NCI-H2227 treated with DMSO at 0.1 percent for 48 hours (cell line): ENCODE measurements at regions not wholly inside any gene's neighbourhood (a gene's known extent, or its start where the extent isn't known, plus 50 kb on each side); places are given as distances from the start of the nearest gene placed in this dataset.

Experiments
- DNase-seq: peaks from one replicate; lab custom pipeline; 2025; lab: John Stamatoyannopoulos, UW

DNA sequence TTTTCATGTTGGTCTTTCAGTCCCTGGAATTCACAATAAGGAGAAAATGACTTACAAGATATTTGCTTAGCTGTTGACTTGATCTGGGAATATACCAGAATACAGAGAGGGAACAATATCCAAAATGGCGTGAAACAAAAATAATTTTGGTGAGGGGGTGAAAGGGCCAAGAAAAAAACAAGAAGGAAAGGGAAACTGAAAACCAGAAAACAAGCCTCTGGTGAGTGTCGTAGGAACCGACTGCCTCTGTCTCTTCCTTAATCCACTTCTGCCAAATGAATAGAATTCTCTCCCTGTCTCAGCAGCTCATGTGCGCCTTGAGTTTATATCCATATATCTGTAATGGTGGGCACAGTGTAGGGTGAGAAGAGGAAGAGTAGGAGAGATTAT, 367.6 kb downstream of the ETS1 start:
- DNase-seq, result no peak

DNA sequence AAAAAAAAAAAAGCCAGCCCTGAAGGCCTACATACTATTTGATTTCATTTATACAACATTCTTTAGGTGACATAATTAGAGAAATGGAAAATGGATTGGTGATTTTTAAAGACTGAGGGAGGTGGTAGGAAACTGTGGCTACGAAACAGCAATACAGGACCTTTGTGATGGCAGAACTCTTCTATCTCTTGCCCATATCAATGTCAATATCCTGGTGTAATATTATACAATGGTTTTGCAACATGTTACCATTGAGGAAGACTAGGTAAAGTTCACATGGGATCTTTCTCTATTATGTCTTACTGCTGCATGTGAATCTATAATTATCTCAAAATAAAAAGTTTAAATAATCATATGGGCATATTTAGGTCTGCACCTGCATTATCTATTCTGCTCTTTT, 371.2 kb downstream of the ETS1 start:
- DNase-seq, result no peak

DNA sequence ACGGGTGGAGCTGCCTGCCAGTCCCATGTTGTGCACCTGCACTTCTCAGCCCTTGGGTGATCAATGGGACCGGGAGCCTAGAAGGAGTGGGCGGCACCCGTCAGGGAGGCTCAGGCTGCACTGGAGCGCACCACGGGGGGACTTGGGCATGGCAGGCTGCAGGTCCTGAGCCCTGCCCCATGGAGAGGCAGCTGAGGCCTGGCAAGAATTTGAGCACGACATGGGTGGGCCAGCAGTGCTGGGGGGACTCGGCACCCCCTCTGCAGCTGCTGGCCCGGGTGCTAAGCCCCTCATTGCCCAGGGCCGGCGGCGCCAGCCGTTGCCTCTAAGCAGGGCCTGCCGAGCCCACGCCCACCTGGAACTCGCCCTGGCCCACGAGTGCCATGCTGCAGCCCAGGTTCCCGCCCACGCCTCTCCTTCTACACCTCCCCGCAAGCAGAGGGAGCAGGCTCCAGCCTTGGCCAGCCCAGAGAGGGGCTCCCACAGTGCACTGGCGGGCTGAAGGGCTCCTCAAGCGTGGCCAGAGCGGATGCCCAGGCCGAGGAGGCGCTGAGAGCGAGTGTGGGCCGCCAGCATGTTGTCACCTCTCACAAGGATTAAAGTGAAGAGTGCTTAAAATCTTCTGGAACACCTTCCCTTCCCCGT, 372.0 kb downstream of the ETS1 start:
- no peak for DNase-seq

DNA sequence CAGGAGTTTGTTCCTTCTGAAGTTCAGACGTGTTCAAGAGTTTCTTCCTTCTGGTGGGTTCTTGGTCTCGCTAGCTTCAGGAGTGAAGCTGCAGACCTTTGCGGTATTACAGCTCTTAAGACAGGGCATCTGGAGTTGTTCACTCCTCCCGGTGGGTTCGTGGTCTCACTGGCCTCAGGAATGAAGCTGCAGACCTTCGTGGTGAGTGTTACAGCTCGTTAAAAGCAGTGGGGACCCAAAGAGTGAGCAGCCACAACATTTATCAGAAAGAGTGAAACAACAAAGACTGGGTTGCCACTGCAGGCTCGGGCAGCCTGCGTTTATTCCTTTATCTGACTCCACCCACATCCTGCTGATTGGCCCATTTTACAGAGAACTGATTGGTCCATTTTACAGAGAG, 373.1 kb downstream of the ETS1 start:
- DNase-seq, result no peak

DNA sequence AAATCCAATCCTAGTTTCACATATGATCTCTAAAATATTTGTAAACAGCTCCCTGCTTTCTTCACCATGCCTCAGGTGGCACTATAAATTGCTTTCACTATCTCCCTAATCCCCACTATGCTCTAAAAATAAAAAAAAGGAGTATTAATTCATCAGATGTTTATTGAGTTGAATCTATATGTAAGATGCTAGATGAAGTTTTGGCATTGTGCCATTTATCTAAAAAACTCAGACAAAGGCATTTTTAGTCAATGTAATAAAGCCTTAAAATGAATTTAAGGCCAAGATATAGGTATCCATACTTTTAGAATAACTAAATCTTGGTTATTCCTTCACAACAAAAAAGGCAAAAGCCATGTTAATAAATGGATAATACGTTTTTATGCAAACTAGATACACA, 373.9 kb downstream of the ETS1 start:
- DNase-seq, result no peak

DNA sequence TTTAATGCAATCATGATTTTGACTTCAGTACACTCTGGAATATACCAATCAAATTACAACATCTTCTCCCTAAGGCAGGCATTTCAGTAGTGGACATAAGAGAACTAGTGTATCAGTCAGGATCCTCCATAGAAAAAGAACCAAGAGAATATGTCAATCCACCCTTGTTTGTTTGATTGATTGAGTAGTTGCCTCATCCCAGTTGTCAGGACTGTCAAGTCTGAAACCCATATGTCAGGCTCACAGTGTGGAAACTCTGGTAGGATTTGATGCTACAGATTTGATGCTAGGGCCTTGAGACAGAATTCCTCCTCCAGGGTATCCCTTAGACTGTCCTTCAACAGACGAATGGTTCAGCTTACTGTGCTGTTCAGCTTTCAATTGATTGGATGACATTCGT, 375.0 kb downstream of the ETS1 start:
- DNase-seq, result no peak

DNA sequence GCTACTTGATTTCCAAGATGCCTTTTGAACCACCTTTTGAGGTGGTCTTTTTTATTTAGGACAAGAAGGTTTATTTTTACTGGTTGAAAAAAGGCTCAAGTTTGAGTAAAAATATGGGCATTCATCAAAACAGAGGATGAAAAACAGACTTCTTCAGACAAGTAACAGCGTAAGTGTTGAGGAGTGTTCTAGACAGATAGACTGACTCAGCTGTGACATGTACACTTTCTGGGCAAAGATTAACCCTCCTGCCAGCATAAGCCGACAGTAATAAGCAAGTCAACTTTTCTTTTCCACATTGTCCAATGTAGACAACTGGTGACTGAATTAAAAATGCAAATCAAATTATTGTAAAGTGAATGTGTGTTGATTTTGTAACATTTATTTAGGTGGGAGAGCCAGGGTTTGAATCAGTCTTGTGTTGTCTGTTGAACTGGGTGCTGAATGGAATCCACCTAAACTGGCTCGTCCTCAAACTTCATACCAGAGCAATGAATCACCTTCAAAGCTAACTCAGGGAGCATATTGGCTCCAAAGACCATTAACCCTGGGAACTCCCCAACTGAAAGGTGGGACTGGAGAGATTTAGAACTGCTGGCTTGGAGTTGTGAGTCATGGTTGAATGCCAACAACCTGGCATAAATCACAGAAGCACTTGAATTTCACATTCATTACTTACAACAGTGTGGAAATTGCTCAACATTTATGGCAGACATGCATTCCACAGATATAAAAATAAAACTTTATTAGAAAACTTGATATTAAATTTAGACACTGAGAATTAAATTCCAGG, 377.0 kb downstream of the ETS1 start:
- DNase-seq, result no peak

DNA sequence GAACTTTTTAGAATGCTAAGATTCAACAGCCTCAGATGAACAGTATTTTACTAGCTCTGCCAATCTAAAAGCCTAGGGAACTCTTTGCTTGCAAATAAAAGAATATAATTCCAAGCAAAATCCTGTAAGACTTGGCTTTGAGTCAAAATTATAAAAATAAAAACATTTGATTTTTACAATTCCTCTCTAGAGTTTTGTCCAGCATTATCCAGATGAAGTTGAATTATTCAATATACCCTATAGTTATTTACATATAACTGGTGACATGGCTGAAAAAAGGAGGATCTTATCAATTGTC, 378.3 kb downstream of the ETS1 start:
- no peak for DNase-seq

DNA sequence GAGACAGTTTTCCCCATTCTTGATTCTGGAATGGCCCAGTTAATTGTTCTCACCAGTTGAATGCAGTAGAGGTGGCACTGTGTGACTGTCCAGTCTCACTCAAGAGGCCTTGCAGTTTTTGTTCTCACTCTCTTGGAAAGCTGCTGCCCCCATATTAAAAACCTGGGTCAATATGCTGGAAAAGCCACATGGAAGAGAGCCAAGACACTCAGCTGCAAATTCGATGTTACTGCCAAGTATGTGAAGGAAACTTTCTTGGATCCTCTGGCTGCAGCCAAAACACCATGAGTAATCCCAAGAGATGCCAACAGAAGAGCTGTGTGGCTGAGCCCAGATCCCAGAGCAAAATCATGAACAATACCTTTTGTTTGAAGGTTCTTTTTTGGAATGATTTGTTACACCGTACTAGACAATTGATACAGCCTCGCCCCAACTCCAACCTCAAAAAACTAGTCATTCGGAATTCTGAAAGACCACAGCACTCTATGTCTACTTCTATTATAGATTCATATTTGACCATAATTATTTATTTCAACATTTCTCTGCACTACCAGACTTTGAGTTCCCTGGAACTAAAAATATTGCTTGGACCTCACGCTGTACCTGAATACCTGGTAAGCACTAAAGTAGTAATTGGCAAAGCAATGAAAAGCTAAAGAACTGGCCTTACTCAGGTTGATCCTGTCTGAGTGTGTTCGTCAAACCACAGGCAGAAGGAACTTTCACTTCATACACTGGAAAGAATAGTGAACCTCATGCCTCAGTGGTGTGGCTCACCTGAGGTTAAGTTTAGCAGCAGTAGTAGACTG, 378.8 kb downstream of the ETS1 start:
- no peak for DNase-seq

DNA sequence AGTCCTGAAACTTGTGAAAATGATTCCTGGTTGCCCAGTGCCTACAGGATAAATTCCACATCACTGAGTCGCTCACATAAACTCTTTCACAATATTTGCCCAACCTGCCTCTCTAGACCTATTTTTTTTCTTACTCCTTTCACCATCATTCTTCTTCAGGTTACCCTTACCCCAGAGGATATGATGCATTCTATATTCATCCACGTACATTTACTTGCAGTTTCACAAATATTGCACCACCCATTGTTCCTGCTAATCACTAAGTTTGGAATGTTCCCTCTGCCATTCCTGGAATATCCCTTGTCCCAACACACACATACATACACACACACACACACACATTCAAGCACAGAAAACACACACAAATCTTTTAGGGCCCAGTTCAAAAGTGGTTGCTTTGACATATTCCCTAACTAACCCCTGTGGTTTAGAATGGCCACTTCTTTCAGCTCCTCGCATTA, 379.5 kb downstream of the ETS1 start:
- no peak for DNase-seq

DNA sequence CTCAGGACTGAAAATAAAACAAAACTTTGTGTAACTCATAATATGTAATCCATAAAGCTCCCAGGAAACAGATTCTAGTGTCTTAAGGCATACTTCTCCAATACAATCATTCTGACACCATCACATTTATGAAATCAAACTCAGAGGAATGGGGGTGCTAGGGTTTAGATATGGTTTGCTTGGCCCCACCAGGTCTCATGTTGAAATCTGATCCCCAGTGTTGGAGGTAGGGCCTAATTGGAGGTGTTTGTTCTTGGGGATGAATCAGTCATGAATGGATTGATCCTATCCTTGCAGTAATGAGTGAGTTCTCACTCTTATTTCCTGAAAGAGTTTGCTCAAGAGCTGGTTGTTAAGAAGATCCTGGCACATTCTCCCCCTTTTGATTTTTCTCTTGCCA, 380.9 kb downstream of the ETS1 start:
- DNase-seq, result no peak

DNA sequence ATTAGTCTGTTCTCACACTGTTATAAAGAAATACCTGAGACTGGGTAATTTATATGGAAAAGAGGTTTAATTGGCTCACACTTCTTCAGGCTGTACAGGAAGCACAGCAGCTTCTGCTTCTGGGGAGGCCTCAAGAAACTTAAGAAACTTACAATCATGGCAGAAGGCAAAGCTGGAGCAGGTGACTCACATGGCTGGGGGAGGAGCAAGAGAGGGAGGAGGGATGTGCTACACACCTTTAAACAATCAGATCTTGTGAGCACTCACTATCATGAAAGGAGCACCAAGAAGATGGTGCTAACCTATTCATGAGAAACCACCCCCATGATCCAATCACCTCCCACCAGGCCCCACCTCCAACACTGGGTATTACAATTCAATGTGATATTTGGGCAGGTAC, 381.6 kb downstream of the ETS1 start:
- DNase-seq, result no peak

DNA sequence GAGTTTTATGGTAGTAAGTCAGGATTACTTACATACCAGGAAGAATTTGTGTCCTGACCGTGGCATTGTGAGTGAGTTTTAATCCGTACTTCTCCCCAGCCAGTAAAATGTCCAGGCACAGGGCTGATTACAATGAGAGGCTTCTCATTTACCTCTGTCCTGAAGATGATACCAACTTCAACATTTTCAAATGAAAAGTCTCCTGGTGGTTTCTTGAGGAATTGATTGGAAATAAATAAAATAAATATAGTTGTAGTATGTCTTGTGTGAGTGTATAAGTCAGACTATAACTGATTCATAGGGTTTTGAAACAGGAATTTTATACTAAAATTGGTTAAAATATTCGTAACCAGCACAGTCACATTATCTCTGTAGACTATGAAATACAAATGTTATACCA, 382.5 kb downstream of the ETS1 start:
- no peak for DNase-seq

DNA sequence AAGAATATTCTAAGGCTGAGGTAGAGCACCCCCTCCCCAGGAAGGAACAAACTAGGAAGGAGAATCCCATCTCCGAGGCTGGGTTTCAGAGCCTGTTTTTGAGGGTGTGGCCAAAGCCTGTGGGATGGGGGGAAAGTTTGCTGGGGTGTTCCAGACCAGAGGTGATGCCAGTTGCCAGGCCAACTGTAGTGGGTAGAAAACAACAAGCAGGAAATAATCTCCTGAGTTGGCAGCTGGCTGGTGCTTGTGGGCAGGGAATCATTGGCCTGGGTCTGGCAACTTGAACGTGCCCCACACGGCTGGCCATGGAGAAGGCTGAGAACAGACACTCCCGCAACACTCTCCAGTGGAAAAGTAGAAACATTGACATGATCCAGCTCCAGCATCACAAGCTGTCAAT, 385.6 kb downstream of the ETS1 start:
- no peak for DNase-seq

DNA sequence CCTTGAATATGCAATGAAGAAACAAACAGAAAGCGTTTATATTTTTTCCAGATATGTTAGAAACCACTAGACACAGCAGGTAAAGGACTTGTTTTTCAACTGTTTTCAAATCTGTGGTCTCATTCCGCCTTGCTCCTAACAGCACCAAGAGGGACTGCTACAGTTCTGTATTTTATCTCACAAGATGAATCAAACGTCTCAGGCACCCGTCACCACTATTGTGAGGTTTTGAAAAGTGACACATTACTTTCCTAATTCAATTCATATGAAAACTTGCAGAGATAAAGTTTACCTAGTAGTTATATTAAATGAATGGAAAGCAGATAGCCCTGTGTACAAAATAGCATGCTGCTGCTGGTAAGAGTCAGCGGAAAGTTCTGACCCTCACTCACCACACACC, 386.3 kb downstream of the ETS1 start:
- DNase-seq, result no peak

DNA sequence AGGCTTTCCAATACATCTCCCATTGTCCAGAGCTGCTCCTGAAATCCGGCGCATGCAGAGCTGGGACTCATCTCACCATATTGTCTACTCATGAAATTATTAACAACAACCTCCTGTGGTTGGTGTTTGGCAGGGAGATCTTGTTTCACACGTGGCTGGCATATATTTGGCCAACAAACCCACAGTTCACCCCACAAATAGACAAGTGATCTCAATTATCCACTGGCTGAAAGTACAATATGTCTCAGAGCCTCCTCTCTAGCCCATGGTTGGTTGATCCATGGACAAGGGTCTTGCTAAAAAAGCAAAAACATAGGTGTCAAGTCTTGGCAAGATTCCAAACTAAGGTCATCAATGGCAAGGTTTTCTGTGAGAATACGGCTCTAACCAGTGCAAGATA, 386.9 kb downstream of the ETS1 start:
- DNase-seq, result no peak

DNA sequence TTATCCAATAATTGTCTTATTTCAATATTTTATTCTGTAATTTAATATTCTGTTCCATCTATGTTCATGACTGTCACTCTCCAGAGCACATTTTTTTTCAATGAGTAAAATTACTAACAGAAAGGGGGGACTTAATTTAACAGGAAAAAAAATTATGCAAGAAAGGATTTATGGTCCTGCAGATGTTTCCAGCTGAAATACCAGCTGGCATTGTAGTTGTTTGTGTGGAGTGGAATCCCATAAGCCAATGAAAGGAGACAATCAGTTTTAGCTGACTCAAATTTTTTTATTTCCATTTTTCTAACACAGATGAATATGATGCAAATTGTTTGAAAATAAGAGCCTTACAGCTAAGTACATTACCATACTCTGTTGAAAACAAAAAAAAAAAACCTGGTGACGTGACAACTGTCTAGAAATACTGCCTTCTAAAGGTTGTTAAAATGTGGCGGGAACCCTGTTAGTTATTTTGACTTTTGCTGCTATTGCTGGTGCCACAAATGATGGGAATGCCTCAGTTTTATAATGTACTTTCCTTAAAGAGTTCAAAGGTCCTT, 389.1 kb downstream of the ETS1 start:
- no peak for DNase-seq

DNA sequence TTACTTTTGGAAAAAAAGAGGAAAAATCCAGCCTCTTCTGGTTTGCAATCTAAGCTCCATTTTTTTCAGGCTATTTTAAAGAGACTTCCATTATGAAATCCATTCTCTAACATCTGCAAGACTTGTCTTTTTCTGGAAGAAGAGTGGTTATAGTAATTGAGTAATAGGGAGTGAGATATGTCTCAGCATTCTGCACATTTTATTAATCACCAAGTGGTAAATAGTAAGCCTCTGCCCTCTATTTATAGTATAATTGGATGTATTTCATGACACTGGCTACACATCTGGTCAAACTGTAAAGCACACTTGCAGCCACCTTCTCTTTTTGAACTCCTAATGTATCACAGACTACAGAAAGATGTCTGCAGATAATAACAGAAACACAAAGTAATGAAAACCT, 391.1 kb downstream of the ETS1 start:
- DNase-seq, result no peak

DNA sequence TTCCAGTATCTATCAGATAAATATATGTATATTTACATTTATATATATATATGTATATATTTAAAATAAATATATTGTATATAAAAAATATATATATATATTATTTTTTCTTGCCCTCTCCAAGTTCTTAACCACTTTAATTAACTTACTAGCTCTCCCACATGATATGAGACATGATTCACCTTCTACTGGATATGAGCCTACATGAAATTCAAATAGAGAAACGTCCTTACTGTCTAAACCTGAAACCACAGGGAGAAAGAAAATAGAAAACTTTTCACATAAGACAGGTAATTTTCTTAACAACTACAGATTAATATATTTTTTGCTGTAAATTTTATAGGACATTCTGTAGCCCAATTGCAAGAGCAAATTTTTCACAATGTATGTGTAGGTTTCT, 391.6 kb downstream of the ETS1 start:
- DNase-seq, result no peak

DNA sequence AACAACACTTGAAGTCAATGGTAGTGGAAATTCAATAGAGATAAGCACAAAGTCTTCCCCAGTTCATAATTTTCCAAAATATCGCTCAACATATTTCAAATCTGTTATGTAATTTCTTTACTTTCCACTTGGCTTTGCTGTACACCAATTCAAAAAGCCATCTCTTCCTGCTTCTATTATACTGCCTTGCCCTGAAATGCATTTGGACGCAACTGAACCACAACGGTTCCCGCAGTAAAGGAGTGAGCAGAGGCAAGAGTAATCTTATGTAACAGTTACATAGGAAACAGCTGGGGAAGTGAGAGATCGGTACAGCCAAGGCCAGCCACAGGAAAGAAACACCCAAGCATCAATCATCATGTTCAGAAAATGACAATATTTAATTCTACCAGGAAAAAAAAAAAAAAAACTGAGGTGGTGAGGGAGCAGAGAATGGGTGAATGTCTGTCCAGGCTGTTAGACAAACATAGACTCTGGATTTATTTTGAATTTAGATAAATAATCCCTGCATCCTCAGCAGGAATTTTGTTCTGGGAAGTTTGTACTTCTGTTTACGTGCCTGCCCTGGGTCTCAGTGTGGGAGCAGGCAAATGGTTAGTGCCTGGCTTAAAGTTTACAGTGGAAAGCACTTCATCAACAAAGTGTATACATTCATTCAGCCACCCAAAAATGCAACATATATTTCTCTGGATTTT, 392.2 kb downstream of the ETS1 start:
- no peak for DNase-seq

DNA sequence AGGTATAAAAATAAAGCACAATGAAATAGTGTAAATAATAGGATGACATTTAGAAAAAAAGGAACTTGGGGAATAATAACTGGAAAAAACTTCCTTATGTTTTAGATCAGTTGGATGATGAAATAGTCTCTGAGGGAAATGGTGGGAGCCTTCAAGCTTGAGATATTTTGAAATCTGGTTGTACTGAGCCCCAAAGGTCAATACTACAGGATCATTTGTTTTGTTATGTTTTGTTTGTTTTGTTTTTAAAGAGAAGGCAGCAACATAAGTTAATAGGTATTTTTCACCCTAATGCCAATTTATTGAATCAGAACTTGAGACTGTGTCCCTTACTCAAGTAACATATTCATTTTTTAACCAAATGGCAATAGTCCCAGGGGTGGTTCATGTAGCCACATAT, 393.1 kb downstream of the ETS1 start:
- DNase-seq, result no peak

DNA sequence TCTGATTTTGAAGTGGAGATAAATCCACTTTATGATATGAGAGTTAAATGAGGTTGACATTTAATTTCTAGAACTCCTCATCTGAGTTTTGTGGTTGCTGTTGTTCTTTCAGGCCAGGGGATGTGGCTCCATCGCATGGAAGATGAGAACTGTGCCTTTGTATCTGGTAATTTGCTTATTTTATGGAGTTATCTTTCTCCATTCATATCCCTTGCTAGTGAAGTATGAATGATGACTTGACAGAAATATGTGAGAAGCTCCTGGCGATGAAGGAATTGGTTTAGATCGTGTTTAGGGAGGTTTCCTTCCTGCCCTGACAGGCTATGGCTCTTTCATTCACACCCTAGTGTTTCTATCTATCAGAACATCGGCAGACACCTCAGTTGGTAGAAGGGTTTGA, 393.7 kb downstream of the ETS1 start:
- no peak for DNase-seq
